OCI-LY7 (cell line): ENCODE measurements at regions not wholly inside any gene's neighbourhood (a gene's known extent, or its start where the extent isn't known, plus 50 kb on each side); places are given as distances from the start of the nearest gene placed in this dataset.
"Not testable (repeated sequence)": the region's sequence is repeated elsewhere in the genome, so short reads cannot be mapped to it uniquely, and the experiment has no call there.

Experiments used
- BruUV-seq: library from RNA; stranded (reverse); fragments of 400-500 nt; replicated peaks from 2 replicates; lab custom pipeline; 2021; lab: Mats Ljungman, UMichigan
- CTCF ChIA-PET: fragments of 300-600 bp; sonication (Branson Sonifier 250); formaldehyde crosslinking; loops from one replicate; lab custom pipeline; 2022; ENCODE audit warnings: antibody characterized with exemption; ENCODE audit not compliant: unreplicated experiment; lab: Charles Lee
- POLR2A ChIA-PET: fragments of 300-600 bp; sonication (Branson Sonifier 250); formaldehyde crosslinking; loops from one replicate; lab custom pipeline; 2022; ENCODE audit warnings: antibody characterized with exemption; lab: Charles Lee
- DNase-seq: peaks from one replicate; pipeline ENCODE4 v3.0.0-alpha.2; 2015; ENCODE audit warnings: low spot score
- H2AFZ ChIP-seq: fragments of 200-600 bp; sonication (generic), shearing (Covaris generic); 2 replicates; pipeline ENCODE4 v1.6.1; 2014; ENCODE audit warnings: mild to moderate bottlenecking, antibody characterized with exemption, low read length, moderate library complexity
- H3K27ac ChIP-seq: fragments of 200-600 bp; sonication (generic); 2 replicates; pipeline ENCODE4 v1.5.1; 2014; ENCODE audit warnings: mixed run types, low read depth, mild to moderate bottlenecking, moderate library complexity, low read length, inconsistent platforms; ENCODE audit not compliant: poor library complexity, severe bottlenecking
- H3K36me3 ChIP-seq: fragments of 200-600 bp; sonication (generic); 2 replicates; pipeline ENCODE4 v1.6.1; 2014; ENCODE audit warnings: mild to moderate bottlenecking, antibody characterized with exemption, low read length, moderate library complexity, mixed read lengths; ENCODE audit not compliant: insufficient read depth
- H3K4me1 ChIP-seq: fragments of 200-600 bp; sonication (generic); 2 replicates; pipeline ENCODE4 v1.5.1; 2014; ENCODE audit warnings: mild to moderate bottlenecking, low read length; ENCODE audit not compliant: insufficient read depth, poor library complexity, severe bottlenecking
- H3K4me2 ChIP-seq: fragments of 200-600 bp; sonication (generic); 2 replicates; pipeline ENCODE4 v1.6.1; 2014; ENCODE audit warnings: mild to moderate bottlenecking, low read length
- H3K4me3 ChIP-seq: fragments of 200-600 bp; sonication (generic); 2 replicates; pipeline ENCODE4 v1.5.1; 2014; ENCODE audit warnings: mild to moderate bottlenecking, low read depth, low read length; ENCODE audit not compliant: poor library complexity, severe bottlenecking
- H3K79me2 ChIP-seq: fragments of 200-600 bp; sonication (generic); 2 replicates; pipeline ENCODE4 v1.6.1; 2016; ENCODE audit warnings: low read depth, mild to moderate bottlenecking, low read length, moderate library complexity, mixed read lengths; ENCODE audit not compliant: insufficient read depth
- H3K9me2 ChIP-seq: fragments of 200-600 bp; sonication (generic); 2 replicates; pipeline ENCODE4 v1.6.1; 2016; ENCODE audit warnings: mild to moderate bottlenecking, low read length, mixed read lengths; ENCODE audit not compliant: insufficient read depth
- H3K9me3 ChIP-seq: fragments of 200-600 bp; sonication (generic); 2 replicates; pipeline ENCODE4 v1.6.1; 2014; ENCODE audit warnings: mild to moderate bottlenecking, mixed run types, low read length, mixed read lengths
- H4K20me1 ChIP-seq: fragments of 200-600 bp; sonication (generic); 2 replicates; pipeline ENCODE4 v1.6.1; 2014; ENCODE audit warnings: mild to moderate bottlenecking, antibody characterized with exemption, low read length, moderate library complexity, mixed read lengths; ENCODE audit not compliant: insufficient read depth
- intact Hi-C: fragments of 100-400 bp; cut with micrococcal nuclease; formaldehyde crosslinking; loops from one replicate; pipeline ENCODE4 v1.10.0; 2022; ENCODE audit not compliant: unreplicated experiment

DNA sequence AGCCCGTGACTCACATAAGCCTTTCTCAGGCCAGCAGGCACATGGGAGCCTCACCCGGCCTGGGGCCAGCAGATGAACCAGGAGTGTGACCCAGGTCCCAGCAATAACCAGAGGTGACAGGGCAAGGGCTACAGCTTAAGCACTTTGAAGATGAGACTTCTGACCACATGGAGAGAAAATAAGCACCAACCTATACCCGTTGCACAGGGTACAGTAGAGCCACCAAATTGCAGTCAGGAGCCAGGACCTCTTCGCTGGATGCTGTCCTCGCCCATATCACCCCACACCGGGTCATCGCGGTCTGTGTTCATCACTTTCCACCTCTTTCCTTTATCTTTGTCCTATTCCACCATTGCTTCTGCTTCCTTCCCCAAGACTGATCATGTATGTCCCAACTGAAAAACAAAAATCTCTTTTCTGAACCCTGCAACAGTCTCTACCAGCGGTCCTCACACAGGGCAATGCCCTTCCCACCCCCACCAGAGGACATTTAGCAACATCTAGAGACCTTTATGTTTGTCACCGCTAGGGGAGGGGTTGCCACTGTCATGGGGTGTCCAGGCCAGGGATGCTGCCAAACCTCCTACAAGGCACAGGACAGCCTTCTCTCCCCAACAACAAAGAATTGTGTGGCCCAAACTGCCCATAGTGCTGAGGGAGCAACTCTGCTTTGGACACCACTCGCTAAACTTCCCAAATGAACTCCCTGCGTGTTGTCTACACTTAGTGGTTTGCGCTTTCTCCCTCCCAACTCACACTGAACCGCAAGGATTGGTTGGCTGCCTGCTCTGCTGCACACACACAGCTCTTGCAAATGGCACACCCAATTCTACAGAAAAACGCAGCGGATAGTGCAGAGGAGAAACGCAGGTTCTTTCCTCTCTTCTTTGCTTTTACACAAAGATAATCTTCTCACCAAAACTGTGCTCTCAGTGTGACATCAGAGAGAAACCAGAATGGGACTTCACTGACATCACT lies 219.4 kb upstream of the FRG1 start:
- DNase-seq, H3K79me2 ChIP-seq, H3K36me3 ChIP-seq, CTCF ChIA-PET, H4K20me1 ChIP-seq, H2AFZ ChIP-seq, H3K4me2 ChIP-seq, H3K9me3 ChIP-seq, POLR2A ChIA-PET, BruUV-seq, H3K4me1 ChIP-seq, H3K9me2 ChIP-seq, H3K27ac ChIP-seq, intact Hi-C loops, H3K4me3 ChIP-seq: not testable (repeated sequence)

DNA sequence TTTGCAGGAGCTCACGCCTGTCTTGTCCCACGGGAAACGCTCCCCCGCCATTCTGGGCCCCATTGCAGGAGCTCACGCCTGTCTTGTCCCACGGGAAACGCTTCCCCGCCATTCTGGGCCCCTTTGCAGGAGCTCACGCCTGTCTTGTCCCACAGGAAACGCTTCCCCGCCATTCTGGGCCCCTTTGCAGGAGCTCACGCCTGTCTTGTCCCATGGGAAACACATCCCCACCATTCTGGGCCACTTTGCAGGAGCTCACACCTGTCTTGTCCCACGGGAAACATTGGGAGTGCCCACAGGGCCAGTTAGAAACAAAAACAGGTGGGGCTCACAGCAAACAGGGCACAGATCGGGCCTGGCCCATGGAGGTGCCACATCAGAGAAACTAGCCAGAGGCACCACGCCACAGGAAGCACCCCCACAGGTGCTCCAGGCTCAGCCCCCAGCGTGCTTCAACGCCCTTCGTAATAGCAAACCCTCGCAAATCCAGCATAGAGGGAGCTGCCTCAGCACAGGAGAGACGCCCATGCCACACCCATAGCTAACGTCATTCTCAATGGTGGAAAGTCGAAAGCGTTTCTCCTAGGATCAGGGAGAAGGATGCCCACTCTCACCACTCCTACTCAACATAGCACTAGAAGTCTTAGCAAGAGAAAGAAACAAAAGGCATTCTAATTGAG lies 218.2 kb upstream of the FRG1 start:
- BruUV-seq, H2AFZ ChIP-seq, H3K4me1 ChIP-seq, H3K4me2 ChIP-seq, H3K36me3 ChIP-seq, H3K4me3 ChIP-seq, POLR2A ChIA-PET, intact Hi-C loops, CTCF ChIA-PET, H3K79me2 ChIP-seq, H4K20me1 ChIP-seq, H3K27ac ChIP-seq, H3K9me3 ChIP-seq, DNase-seq, H3K9me2 ChIP-seq: not testable (repeated sequence)

DNA sequence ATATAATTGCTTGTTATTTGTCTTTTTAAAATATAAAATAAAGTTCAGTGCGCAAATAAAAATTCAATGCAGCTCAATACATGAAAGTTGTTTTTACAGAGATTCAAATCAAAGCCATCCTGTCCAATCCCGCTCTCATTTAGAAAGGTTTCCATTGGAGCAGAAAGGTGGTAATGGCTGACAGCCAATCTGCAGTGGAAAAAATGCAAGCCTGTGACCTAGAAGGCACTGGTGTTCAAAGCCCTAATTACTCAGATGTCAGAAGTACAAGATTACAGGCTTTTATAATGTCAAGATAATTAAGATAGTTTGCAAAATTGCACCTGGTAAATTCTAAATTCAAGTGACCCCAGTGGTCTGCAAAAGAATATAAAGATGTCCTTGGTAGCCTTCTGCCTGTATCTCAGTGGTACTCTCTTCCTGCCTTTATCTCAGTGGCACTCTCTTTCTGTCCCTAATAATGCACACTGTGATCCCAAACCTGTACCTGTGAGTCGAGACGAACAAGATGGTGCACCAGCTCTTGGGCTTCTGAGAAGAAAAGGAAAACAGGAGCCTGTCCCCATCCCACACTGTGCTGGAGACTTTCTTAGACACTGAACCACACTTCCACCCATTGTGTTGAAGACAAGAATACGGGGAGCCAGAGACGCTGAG lies 212.6 kb upstream of the FRG1 start:
- POLR2A ChIA-PET, BruUV-seq: not testable (repeated sequence)

DNA sequence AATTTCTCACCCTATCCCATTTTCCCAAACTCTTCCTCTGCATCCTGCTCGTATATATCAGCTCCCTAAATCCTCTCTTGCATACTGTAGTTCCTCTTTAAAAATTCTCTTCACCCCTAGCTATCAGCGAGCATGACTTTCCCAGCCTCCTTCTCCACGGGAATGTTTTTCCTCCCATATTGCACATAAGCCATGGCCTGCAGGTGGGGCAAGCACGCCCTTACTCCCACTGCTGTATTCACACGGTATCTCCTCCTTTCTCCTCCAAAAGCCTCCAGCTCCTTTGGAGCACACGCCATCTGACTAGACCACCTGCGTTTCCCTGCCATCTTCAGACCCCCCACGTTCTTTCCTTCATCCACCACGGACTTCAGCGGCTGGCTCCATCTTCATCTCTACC lies 208.7 kb upstream of the FRG1 start:
- H3K4me1 ChIP-seq, H3K9me3 ChIP-seq, CTCF ChIA-PET, H3K79me2 ChIP-seq, H3K4me3 ChIP-seq, H3K27ac ChIP-seq, H3K4me2 ChIP-seq, BruUV-seq, H2AFZ ChIP-seq, H3K36me3 ChIP-seq, DNase-seq, POLR2A ChIA-PET, H3K9me2 ChIP-seq, H4K20me1 ChIP-seq, intact Hi-C loops: not testable (repeated sequence)

More for the DNA sequence above, 212.6 kb upstream of the FRG1 start:
- CTCF ChIA-PET, H3K4me1 ChIP-seq, H3K4me2 ChIP-seq, H3K9me2 ChIP-seq, H2AFZ ChIP-seq, DNase-seq, H3K4me3 ChIP-seq, intact Hi-C loops, H3K27ac ChIP-seq, H3K9me3 ChIP-seq, H3K79me2 ChIP-seq, H4K20me1 ChIP-seq, H3K36me3 ChIP-seq: not testable (repeated sequence)

DNA sequence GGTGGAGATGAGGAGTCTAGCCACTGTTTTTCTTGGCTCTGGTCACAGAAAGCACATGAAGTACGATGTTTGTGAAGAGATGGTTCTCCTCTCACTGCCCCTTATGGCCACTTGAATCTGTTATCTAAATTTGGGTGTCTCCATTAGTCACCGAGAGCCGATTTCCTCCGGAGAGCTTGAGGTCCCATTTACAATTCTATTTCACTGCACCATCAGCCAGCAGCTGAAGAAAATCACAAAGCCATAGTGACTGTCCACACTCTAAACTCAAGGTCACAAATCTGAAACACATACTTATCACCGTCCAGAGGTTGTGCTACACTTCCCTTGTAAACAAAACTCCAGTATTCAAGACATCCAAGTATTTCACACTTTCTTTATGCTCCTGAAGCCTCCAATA lies 207.2 kb upstream of the FRG1 start:
- H3K9me2 ChIP-seq, H2AFZ ChIP-seq, intact Hi-C loops, H4K20me1 ChIP-seq, H3K27ac ChIP-seq, CTCF ChIA-PET, H3K4me2 ChIP-seq, BruUV-seq, H3K79me2 ChIP-seq, H3K4me3 ChIP-seq, DNase-seq, POLR2A ChIA-PET, H3K4me1 ChIP-seq, H3K9me3 ChIP-seq, H3K36me3 ChIP-seq: not testable (repeated sequence)

DNA sequence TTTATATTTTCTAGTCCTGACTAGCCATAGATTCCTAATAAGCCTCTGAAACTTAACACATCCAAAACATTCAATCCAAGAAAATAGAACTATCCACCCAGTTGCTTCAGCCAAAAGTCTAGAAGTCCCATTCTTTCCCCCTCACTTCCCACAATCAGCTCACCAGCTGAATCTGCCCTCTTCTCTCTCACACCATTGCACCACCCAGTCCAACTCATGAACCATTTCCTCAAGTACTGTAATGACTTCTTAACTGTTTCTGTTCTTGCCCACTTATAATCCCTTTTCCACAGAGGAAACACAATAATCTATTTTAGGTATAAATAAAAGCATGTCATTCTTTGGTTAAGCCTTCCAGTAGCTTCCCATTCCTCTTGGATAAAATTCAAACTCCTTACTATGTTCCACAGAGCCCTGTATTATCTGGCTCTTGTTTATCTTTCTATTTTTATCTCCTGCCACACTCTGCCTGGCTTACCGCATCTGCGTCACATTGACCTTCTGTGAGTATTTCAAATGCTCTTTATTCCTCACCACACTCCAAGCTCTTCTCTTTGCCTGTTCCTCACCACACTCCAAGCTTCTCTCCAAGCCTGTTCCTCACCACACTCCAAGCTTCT lies 205.9 kb upstream of the FRG1 start:
- POLR2A ChIA-PET, result interaction anchor here (0.7 kb wide), 1 partner anchor 192 kb away, joined by 5 read pairs; no protein-coding TSS in a partner anchor
- intact Hi-C loops, H3K36me3 ChIP-seq, H4K20me1 ChIP-seq, H2AFZ ChIP-seq, H3K9me3 ChIP-seq, H3K79me2 ChIP-seq, H3K4me2 ChIP-seq, H3K27ac ChIP-seq, H3K9me2 ChIP-seq, DNase-seq, H3K4me3 ChIP-seq, H3K4me1 ChIP-seq, CTCF ChIA-PET, BruUV-seq: not testable (repeated sequence)
